SK-N-SH (cell line): ENCODE measurements at regions not wholly inside any gene's neighbourhood (a gene's known extent, or its start where the extent isn't known, plus 50 kb on each side); places are given as distances from the start of the nearest gene placed in this dataset.

ENCODE experiments used
- CTCF ChIP-seq: fragments of 200-600 bp; sonication (generic); IDR thresholded peaks from 2 replicates; pipeline ENCODE4 v1.6.1; 2017; ENCODE audit warnings: antibody characterized with exemption, mild to moderate bottlenecking, moderate library complexity
- GATA2 ChIP-seq: sonication (generic); formaldehyde crosslinking; IDR thresholded peaks from 2 replicates; pipeline ENCODE4 v1.5.0; 2020; ENCODE audit warnings: mild to moderate bottlenecking, missing genetic modification reagents
- NFIC ChIP-seq: IDR thresholded peaks from 2 replicates; pipeline ENCODE4 v1.4.0; 2012; ENCODE audit warnings: borderline replicate concordance
- NRF1 ChIP-seq: IDR thresholded peaks from 2 replicates; pipeline ENCODE4 v1.6.1; 2012; ENCODE audit warnings: low read depth, mild to moderate bottlenecking, low read length
- REST ChIP-seq: IDR thresholded peaks from 2 replicates; pipeline ENCODE4 v1.6.1; 2012; ENCODE audit warnings: mild to moderate bottlenecking, low read depth, low read length, moderate library complexity
- RFX5 ChIP-seq: IDR thresholded peaks from 2 replicates; pipeline ENCODE4 v1.6.1; 2012; ENCODE audit warnings: mild to moderate bottlenecking, improper control_type of control experiment, low read length
- TAF1 ChIP-seq: IDR thresholded peaks from 2 replicates; pipeline ENCODE4 v1.6.1; 2012; ENCODE audit warnings: low read depth, mild to moderate bottlenecking, low read length, moderate library complexity, borderline replicate concordance
- TF ChIP-seq, protein P1 (sequence below): IDR thresholded peaks from 2 replicates; pipeline ENCODE4 v1.4.0; 2012; ENCODE audit warnings: low read depth

DNA sequence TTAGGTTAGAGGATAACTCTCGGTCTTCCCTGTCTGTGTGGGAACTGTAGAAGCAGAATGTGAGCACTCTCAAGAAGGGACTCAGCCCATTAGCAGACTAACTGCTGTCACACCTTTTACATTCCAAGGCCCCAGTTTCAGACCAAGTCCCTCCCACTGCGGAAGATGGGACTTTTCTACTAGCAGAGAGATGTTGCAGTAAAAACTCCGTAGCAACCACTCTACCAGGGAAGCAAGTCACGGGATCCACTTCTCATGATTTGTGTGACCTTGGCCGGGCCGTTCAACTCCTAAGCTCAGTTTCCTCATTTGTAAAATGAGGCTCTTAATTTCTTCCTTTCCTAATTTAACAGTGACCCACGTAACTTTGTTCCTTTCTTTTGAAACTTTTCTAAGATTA lies 77.1 kb upstream of the SLC4A11 start:
- TF ChIP-seq RFX5: no peak
- TF ChIP-seq CTCF: no peak
- TF ChIP-seq GATA2 (CRISPR knock-in tag): no peak
- no peak for TF ChIP-seq NFIC
- no peak for TF ChIP-seq REST
- no peak for TF ChIP-seq NRF1
- TF ChIP-seq, protein P1, sequence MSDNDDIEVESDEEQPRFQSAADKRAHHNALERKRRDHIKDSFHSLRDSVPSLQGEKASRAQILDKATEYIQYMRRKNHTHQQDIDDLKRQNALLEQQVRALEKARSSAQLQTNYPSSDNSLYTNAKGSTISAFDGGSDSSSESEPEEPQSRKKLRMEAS: no peak
- no peak for TF ChIP-seq TAF1
